Fibroblast of lung (primary cell): ENCODE measurements at regions not wholly inside any gene's neighbourhood (a gene's known extent, or its start where the extent isn't known, plus 50 kb on each side); places are given as distances from the start of the nearest gene placed in this dataset.

Experiments used
- CTCF ChIP-seq, 2 donors: IDR thresholded peaks in 1 of 2; conservative IDR thresholded peaks in 1 of 2; 1 replicate in 1 of 2; 2 replicates in 1 of 2; pipeline ENCODE4 v1.5.1; 2011 to 2012; ENCODE audit warnings: low read length in 2 of 2, control low read depth in 1 of 2, inconsistent platforms in 1 of 2, low read depth in 1 of 2, mild to moderate bottlenecking in 1 of 2
- EZH2 ChIP-seq: IDR thresholded peaks from 2 replicates; pipeline ENCODE4 v1.5.1; 2012; ENCODE audit warnings: low read length, control low read depth, mild to moderate bottlenecking; ENCODE audit errors: missing control alignments

- TF ChIP-seq CTCF (conservative IDR thresholded peaks at IDR 0.05 in 1 of 2, IDR thresholded peaks at IDR 0.05 in 1 of 2; ENCODE audit: low read depth in 1 of 2, low read length in 2 of 2) = no peak
- TF ChIP-seq EZH2 = no peak
Measured at GRCh38 chr9:91048749-91049148, 247.1 kb downstream of the SYK start.
